H1 (cell line): ENCODE measurements at regions not wholly inside any gene's neighbourhood (a gene's known extent, or its start where the extent isn't known, plus 50 kb on each side); places are given as distances from the start of the nearest gene placed in this dataset.

Experiments
- CTCF ChIA-PET: fragments of 300-600 bp; sonication (Branson Sonifier 250); formaldehyde crosslinking; loops from one replicate; lab custom pipeline; 2021; ENCODE audit not compliant: partially characterized antibody; lab: Charles Lee
- POLR2A ChIA-PET: fragments of 300-600 bp; sonication (Branson Sonifier 250); formaldehyde crosslinking; loops from one replicate; lab custom pipeline; 2021; ENCODE audit warnings: inconsistent platforms; ENCODE audit not compliant: partially characterized antibody; lab: Charles Lee
- DNase-seq, 2 experiments: peaks; one replicate each; pipeline versions ENCODE4 v3.0.0 to v3.0.0-alpha.2; 2010 to 2022; ENCODE audit warnings: low spot score in 2 of 2, low read depth in 1 of 2, mixed read lengths in 1 of 2
- FAIRE-seq: peaks from 2 replicates; lab custom pipeline; 2011; peaks lifted over from hg19 to GRCh38; lab: Jason Lieb, UNC
- H2AFZ ChIP-seq: 2 replicates; pipeline ENCODE4 v1.8.1; 2012; ENCODE audit warnings: low read length, inconsistent platforms
- H2AK5ac ChIP-seq: 2 replicates; pipeline ENCODE4 v1.6.1; 2013; ENCODE audit warnings: low read depth, low read length
- H2BK120ac ChIP-seq: replicated peaks from 2 replicates; pipeline ENCODE3; 2013; ENCODE audit warnings: low read depth, low read length, inconsistent platforms
- H2BK12ac ChIP-seq: 2 replicates; pipeline ENCODE4 v1.6.1; 2013; ENCODE audit warnings: low read depth, low read length
- H2BK15ac ChIP-seq: 2 replicates; pipeline ENCODE4 v1.6.1; 2013; ENCODE audit warnings: low read length
- H2BK20ac ChIP-seq: 2 replicates; pipeline ENCODE4 v1.6.1; 2013; ENCODE audit warnings: low read length
- H2BK5ac ChIP-seq: 2 replicates; pipeline ENCODE4 v1.6.1; 2013; ENCODE audit warnings: low read depth, low read length
- H3K14ac ChIP-seq: 2 replicates; pipeline ENCODE4 v1.6.1; 2013; ENCODE audit warnings: inconsistent platforms; ENCODE audit not compliant: insufficient read length
- H3K18ac ChIP-seq: 2 replicates; pipeline ENCODE4 v1.6.1; 2013; ENCODE audit warnings: low read length; ENCODE audit errors: extremely low read depth
- H3K23ac ChIP-seq: 2 replicates; pipeline ENCODE4 v1.6.1; 2013; ENCODE audit warnings: inconsistent platforms; ENCODE audit not compliant: insufficient read length
- H3K23me2 ChIP-seq: 2 replicates; pipeline ENCODE4 v1.6.1; 2013; ENCODE audit warnings: low read depth, low read length
- H3K27ac ChIP-seq: 2 replicates; pipeline ENCODE4 v1.6.1; 2011; ENCODE audit warnings: low read depth, low read length, inconsistent platforms
- H3K27me3 ChIP-seq, 4 experiments: replicated peaks in 1 of 4; 1 replicate in 1 of 4; 2 replicates in 3 of 4; pipeline versions ENCODE4 v1.6.1 to v1.8.1; 2011 to 2013; ENCODE audit warnings: low read length in 3 of 4, mild to moderate bottlenecking in 3 of 4, inconsistent platforms in 2 of 4, mixed read lengths in 2 of 4, moderate library complexity in 1 of 4; ENCODE audit not compliant: control insufficient read depth in 3 of 4, insufficient read depth in 3 of 4; ENCODE audit errors: extremely low read depth in 1 of 4
- H3K36me3 ChIP-seq, 4 experiments: 2 replicates each; pipeline versions ENCODE4 v1.6.1 to v1.8.1; 2011 to 2013; ENCODE audit warnings: mild to moderate bottlenecking in 4 of 4, low read length in 3 of 4, moderate library complexity in 2 of 4, control low read depth in 1 of 4, inconsistent platforms in 1 of 4; ENCODE audit not compliant: insufficient read depth in 4 of 4, control insufficient read depth in 2 of 4
- H3K4ac ChIP-seq: replicated peaks from 2 replicates; pipeline ENCODE3; 2013; ENCODE audit warnings: low read length, low read depth, mixed read lengths, inconsistent platforms; ENCODE audit not compliant: insufficient read length
- H3K4me1 ChIP-seq, 4 experiments: replicated peaks in 1 of 4; 1 replicate in 1 of 4; 2 replicates in 3 of 4; pipeline versions ENCODE4 v1.6.1 to v1.8.1; 2011 to 2013; ENCODE audit warnings: low read length in 3 of 4, inconsistent platforms in 2 of 4, mixed read lengths in 1 of 4; ENCODE audit not compliant: insufficient read depth in 4 of 4, control insufficient read depth in 3 of 4
- H3K4me2 ChIP-seq, 2 experiments: 2 replicates each; pipeline versions ENCODE4 v1.6.1 to v1.8.1; 2011 to 2013; ENCODE audit warnings: low read depth in 2 of 2, low read length in 2 of 2, control low read depth in 1 of 2, inconsistent platforms in 1 of 2, mild to moderate bottlenecking in 1 of 2; ENCODE audit not compliant: insufficient read depth in 1 of 2
- H3K4me3 ChIP-seq, 4 experiments: fragments of 200-600, 300-600 bp in 1 of 4; sonication (generic), shearing (Covaris generic), sonication (Bioruptor Twin) in 1 of 4; 2 replicates each; pipeline versions ENCODE4 v1.5.1 to v1.8.1; 2011 to 2016; ENCODE audit warnings: low read length in 4 of 4, low read depth in 3 of 4, control low read depth in 2 of 4, inconsistent platforms in 2 of 4, mild to moderate bottlenecking in 2 of 4, mixed read lengths in 1 of 4, moderate library complexity in 1 of 4; ENCODE audit not compliant: insufficient read depth in 2 of 4; ENCODE audit errors: extremely low read depth in 1 of 4
- H3K56ac ChIP-seq: replicated peaks from 2 replicates; pipeline ENCODE3; 2013; ENCODE audit warnings: low read depth, mild to moderate bottlenecking, mixed read lengths, low read length, inconsistent platforms; ENCODE audit not compliant: insufficient read length
- H3K79me1 ChIP-seq: 2 replicates; pipeline ENCODE4 v1.6.1; 2013; ENCODE audit warnings: low read depth, low read length, control low read depth
- H3K79me2 ChIP-seq, 2 experiments: 2 replicates each; pipeline versions ENCODE4 v1.6.1 to v1.8.1; 2012 to 2013; ENCODE audit warnings: low read length in 2 of 2, mild to moderate bottlenecking in 2 of 2, inconsistent platforms in 1 of 2; ENCODE audit not compliant: insufficient read depth in 2 of 2, control insufficient read depth in 1 of 2
- H3K9ac ChIP-seq, 4 experiments: replicated peaks in 1 of 4; 1 replicate in 1 of 4; 2 replicates in 3 of 4; pipeline versions ENCODE4 v1.6.1 to v1.8.1; 2011 to 2013; ENCODE audit warnings: low read depth in 3 of 4, low read length in 3 of 4, control low read depth in 2 of 4, mild to moderate bottlenecking in 2 of 4, moderate library complexity in 2 of 4, inconsistent platforms in 1 of 4; ENCODE audit errors: extremely low read depth in 1 of 4
- H3K9me3 ChIP-seq, 2 experiments: 2 replicates each; pipeline versions ENCODE4 v1.6.1 to v1.8.1; 2012 to 2013; ENCODE audit warnings: mild to moderate bottlenecking in 2 of 2, moderate library complexity in 2 of 2, control low read depth in 1 of 2, inconsistent platforms in 1 of 2, low read depth in 1 of 2, low read length in 1 of 2, mixed read lengths in 1 of 2; ENCODE audit not compliant: insufficient read depth in 2 of 2
- H4K20me1 ChIP-seq, 2 experiments: replicated peaks in 1 of 2; 2 replicates each; pipeline versions ENCODE3 to v1.8.1; 2011 to 2013; ENCODE audit warnings: inconsistent platforms in 2 of 2, low read length in 2 of 2, mild to moderate bottlenecking in 1 of 2; ENCODE audit not compliant: insufficient read depth in 2 of 2, control insufficient read depth in 1 of 2
- H4K5ac ChIP-seq: 2 replicates; pipeline ENCODE4 v1.6.1; 2013; ENCODE audit warnings: low read length, low read depth, mixed read lengths, inconsistent platforms; ENCODE audit not compliant: insufficient read length
- H4K8ac ChIP-seq: 2 replicates; pipeline ENCODE4 v1.8.0; 2013; ENCODE audit warnings: mild to moderate bottlenecking, moderate library complexity, low read length, inconsistent platforms; ENCODE audit not compliant: insufficient read depth; ENCODE audit errors: extremely low read depth
- H4K91ac ChIP-seq: replicated peaks from 2 replicates; pipeline ENCODE3; 2013; ENCODE audit warnings: low read length, mixed read lengths, inconsistent platforms; ENCODE audit not compliant: insufficient read length
- EZH2 ChIP-seq: fragments of 200-600 bp; sonication (generic); IDR thresholded peaks from 2 replicates; pipeline ENCODE4 v1.7.1; 2012; ENCODE audit warnings: low read depth, mild to moderate bottlenecking, moderate library complexity, low read length, inconsistent platforms; ENCODE audit not compliant: severe bottlenecking
- MAFK ChIP-seq: IDR thresholded peaks from 2 replicates; pipeline ENCODE4 v1.6.1; 2012; ENCODE audit warnings: low read depth, mild to moderate bottlenecking, improper control_type of control experiment, low read length
- NANOG ChIP-seq: IDR thresholded peaks from 2 replicates; pipeline ENCODE4 v1.6.1; 2011; ENCODE audit warnings: low read length, low read depth, mild to moderate bottlenecking, inconsistent platforms; ENCODE audit not compliant: insufficient read depth, poor library complexity, severe bottlenecking
- POU5F1 ChIP-seq: IDR thresholded peaks from 2 replicates; pipeline ENCODE4 v1.6.1; 2011; ENCODE audit warnings: low read depth, mild to moderate bottlenecking, low read length, moderate library complexity
- RNF2 ChIP-seq: fragments of 200-900, 300-1000 bp; sonication (generic); IDR thresholded peaks from 2 replicates; pipeline ENCODE4 v1.7.1; 2016; ENCODE audit warnings: borderline replicate concordance, low read depth, mild to moderate bottlenecking, antibody characterized with exemption, low read length; ENCODE audit not compliant: poor library complexity, severe bottlenecking; ENCODE audit errors: missing control alignments
- SIX5 ChIP-seq: IDR thresholded peaks from 2 replicates; pipeline ENCODE4 v1.6.1; 2011; ENCODE audit warnings: mild to moderate bottlenecking, low read depth, low read length
- SP1 ChIP-seq: IDR thresholded peaks from 2 replicates; pipeline ENCODE4 v1.6.1; 2011; ENCODE audit warnings: low read depth, low read length
- TEAD4 ChIP-seq: IDR thresholded peaks from 2 replicates; pipeline ENCODE4 v1.6.1; 2012; ENCODE audit warnings: low read depth, low read length, inconsistent platforms, mixed read lengths
- WGBS, 2 experiments: shearing (Covaris generic) in 1 of 2; methylation state at CpG; one replicate each; pipeline versions ENCODE4 v1.1.6 to v1.1.7; 2013 to 2015; ENCODE audit warnings: low lambda C conversion rate in 2 of 2, mixed read lengths in 2 of 2, inconsistent platforms in 1 of 2, low coverage in 1 of 2, missing lambda C conversion rate in 1 of 2; ENCODE audit not compliant: insufficient replicate concordance in 2 of 2, insufficient coverage in 1 of 2, insufficient read length in 1 of 2; ENCODE audit errors: extremely low coverage in 1 of 2, missing lambda C conversion rate in 1 of 2; 5-methylcytosine and 5-hydroxymethylcytosine counted together
- TF ChIP-seq, protein P1 (sequence below): IDR thresholded peaks from 2 replicates; pipeline ENCODE4 v1.6.1; 2011; ENCODE audit warnings: low read length, improper control_type of control experiment

DNA sequence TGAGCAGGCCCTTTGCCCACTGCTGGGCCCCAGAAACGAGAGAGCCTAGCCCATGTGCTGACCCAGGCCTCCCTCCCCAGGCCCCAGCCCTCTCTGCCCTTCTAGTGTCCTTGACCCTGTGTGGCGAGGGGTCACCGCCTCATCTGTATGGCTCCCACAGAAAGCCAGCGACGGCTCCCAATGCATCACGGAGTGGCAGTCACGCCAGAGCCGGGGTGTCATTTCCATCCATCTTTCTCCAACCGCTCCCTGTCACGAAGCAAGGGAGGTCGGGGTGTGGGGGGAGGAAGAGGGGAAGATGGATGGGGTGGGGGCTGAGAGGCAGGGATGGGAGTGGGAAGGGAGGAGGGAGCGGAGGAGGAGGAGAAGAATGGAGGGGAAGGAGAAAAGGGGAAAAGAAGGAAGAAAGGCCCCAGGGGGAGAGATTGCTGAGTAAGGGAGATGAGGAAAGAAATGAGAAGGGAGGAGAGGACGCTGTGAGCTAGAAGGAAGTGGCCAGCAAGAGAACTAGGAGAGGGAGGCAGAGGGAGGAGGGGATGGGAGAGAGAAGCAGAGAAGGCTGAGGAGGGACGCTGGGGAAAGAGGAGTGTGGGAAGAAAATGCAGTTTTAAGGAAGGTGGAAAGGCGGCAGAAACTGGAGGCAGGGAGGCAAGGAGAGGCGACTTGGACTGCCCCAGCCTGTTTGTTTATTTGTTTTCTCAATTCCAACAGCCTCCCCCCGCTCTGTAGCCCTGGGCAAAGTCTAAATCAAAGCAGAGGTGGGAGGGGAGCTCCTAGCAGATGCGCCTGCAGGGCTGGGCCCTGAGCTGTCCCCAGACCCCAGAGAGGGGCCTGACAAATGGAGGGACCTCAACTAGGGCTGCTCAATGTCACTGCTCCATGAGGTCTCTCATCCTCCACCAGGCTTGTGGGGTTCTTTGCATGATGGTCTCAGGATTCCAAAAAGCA lies 75.5 kb upstream of the LHX5 start:
- no peak overlapping the region for H4K5ac ChIP-seq
- no peak overlapping the region for H2AK5ac ChIP-seq
- H4K91ac ChIP-seq: no peak overlapping the region
- H3K18ac ChIP-seq: no peak overlapping the region
- ChIA-PET CTCF (interaction anchor here (1.1 kb wide), 1 partner anchor 315 kb away, joined by 3 read pairs; no protein-coding TSS in a partner anchor), POLR2A (no interaction called here)
- peaks cover 0 to 5% (median 1%) of the 10 kb centered on the region in 4 experiments; a peak in 2 of 7 replicates for H3K4me1 ChIP-seq
- H3K9ac ChIP-seq: no peak overlapping the region
- peaks cover 3 to 6% of the 10 kb centered on the region in 2 experiments; a peak in 2 of 4 replicates for H3K9me3 ChIP-seq
- H3K14ac ChIP-seq: no peak overlapping the region
- H3K4me2 ChIP-seq: no peak overlapping the region
- no peaks in the 10 kb centered on the region; a peak in 1 of 8 replicates for H3K36me3 ChIP-seq
- H3K56ac ChIP-seq: no peak overlapping the region
- H3K27me3 ChIP-seq: 0 out of 7 replicates have a peak, but pooled peaks cover 0 to 5% (median 0%) of the 10 kb centered on the region in 4 experiments
- H3K4me3 ChIP-seq: no peak overlapping the region
- TF ChIP-seq SIX5 (no peak), EZH2 (no peak), RNF2 (no peak), MAFK (no peak), NANOG (no peak), POU5F1 (no peak), SP1 (no peak), TEAD4 (no peak)
- TF ChIP-seq, protein P1, sequence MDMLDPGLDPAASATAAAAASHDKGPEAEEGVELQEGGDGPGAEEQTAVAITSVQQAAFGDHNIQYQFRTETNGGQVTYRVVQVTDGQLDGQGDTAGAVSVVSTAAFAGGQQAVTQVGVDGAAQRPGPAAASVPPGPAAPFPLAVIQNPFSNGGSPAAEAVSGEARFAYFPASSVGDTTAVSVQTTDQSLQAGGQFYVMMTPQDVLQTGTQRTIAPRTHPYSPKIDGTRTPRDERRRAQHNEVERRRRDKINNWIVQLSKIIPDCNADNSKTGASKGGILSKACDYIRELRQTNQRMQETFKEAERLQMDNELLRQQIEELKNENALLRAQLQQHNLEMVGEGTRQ: no peak
- DNase-seq (no peak), FAIRE-seq (no peak)
- peak overlapping the region; percentile 86; the same call in 1 of the 2 replicates for H2BK12ac ChIP-seq
- H3K23me2 ChIP-seq: no peaks in the 10 kb centered on the region; the same call in 1 of the 2 replicates
- no peak overlapping the region for H4K8ac ChIP-seq
- 75 to 100% methylated on average over 1 to 10 of the region's 18 CpGs for WGBS, 2 experiments
- H2AFZ ChIP-seq: peak overlapping the region; percentile 72; the same call in 1 of the 2 replicates
- H2BK20ac ChIP-seq: no peak overlapping the region
- no peaks in the 10 kb centered on the region for H3K79me1 ChIP-seq
- no peaks in the 10 kb centered on the region for H4K20me1 ChIP-seq
- no peak overlapping the region for H3K27ac ChIP-seq
- 0 out of 2 replicates have a peak overlapping the region, but pooled peaks have one; percentile 10 for H2BK5ac ChIP-seq
- no peak overlapping the region for H3K23ac ChIP-seq
- H3K79me2 ChIP-seq: no peaks in the 10 kb centered on the region
- no peak overlapping the region for H2BK15ac ChIP-seq
- no peak overlapping the region for H2BK120ac ChIP-seq
- H3K4ac ChIP-seq: no peak overlapping the region
